ENCODE measurements at regions not wholly inside any gene's neighbourhood (a gene's known extent, or its start where the extent isn't known, plus 50 kb on each side); places are given as distances from the start of the nearest gene placed in this dataset.

DNA sequence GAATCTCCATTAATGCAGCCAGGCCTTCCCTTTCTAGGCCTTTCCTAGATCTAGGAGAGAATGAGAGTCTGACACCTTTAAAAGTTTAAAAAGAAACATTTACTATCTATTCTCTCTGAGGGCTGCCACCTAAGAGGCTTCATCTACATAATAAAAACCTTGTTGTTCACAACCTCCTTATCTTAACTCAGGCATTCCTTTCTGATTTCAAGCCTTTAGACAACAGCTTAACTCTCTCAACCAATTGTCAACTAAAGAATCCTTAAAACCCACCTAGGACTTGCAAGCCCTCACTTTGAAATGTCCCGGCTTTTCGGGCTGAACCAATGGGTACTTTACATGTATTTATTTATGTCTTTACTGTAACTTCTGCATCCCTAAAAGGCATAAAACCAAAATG lies 64.3 kb upstream of the RET start:
- TF ChIP-seq, protein P1, sequence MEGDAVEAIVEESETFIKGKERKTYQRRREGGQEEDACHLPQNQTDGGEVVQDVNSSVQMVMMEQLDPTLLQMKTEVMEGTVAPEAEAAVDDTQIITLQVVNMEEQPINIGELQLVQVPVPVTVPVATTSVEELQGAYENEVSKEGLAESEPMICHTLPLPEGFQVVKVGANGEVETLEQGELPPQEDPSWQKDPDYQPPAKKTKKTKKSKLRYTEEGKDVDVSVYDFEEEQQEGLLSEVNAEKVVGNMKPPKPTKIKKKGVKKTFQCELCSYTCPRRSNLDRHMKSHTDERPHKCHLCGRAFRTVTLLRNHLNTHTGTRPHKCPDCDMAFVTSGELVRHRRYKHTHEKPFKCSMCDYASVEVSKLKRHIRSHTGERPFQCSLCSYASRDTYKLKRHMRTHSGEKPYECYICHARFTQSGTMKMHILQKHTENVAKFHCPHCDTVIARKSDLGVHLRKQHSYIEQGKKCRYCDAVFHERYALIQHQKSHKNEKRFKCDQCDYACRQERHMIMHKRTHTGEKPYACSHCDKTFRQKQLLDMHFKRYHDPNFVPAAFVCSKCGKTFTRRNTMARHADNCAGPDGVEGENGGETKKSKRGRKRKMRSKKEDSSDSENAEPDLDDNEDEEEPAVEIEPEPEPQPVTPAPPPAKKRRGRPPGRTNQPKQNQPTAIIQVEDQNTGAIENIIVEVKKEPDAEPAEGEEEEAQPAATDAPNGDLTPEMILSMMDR (IDR thresholded peaks at IDR 0.05) = no peak
- TF ChIP-seq POLR2AphosphoS5 (IDR thresholded peaks at IDR 0.05) (no peak), POLR2A (IDR thresholded peaks at IDR 0.05) (no peak)

All from prostate gland (tissue), 2 donors.